Esophagus squamous epithelium (tissue), 4 donors: ENCODE measurements at regions not wholly inside any gene's neighbourhood (a gene's known extent, or its start where the extent isn't known, plus 50 kb on each side); places are given as distances from the start of the nearest gene placed in this dataset.

Source experiments
- POLR2A ChIP-seq, 4 donors: fragments of 450-650 bp; IDR thresholded peaks; one replicate each; pipeline ENCODE4 v1.6.1; 2017; ENCODE audit warnings: antibody characterized with exemption in 4 of 4, mild to moderate bottlenecking in 4 of 4, moderate library complexity in 3 of 4
- TF ChIP-seq, protein P1 (sequence below), 6 experiments: fragments of 450-650 bp in 4 of 6; fragments of 200-600 bp in 2 of 6; sonication (generic) in 2 of 6; IDR thresholded peaks; one replicate each; pipeline ENCODE4 v1.5.1; 2016 to 2019; ENCODE audit warnings: antibody characterized with exemption in 6 of 6, mild to moderate bottlenecking in 4 of 6, moderate library complexity in 4 of 6

DNA sequence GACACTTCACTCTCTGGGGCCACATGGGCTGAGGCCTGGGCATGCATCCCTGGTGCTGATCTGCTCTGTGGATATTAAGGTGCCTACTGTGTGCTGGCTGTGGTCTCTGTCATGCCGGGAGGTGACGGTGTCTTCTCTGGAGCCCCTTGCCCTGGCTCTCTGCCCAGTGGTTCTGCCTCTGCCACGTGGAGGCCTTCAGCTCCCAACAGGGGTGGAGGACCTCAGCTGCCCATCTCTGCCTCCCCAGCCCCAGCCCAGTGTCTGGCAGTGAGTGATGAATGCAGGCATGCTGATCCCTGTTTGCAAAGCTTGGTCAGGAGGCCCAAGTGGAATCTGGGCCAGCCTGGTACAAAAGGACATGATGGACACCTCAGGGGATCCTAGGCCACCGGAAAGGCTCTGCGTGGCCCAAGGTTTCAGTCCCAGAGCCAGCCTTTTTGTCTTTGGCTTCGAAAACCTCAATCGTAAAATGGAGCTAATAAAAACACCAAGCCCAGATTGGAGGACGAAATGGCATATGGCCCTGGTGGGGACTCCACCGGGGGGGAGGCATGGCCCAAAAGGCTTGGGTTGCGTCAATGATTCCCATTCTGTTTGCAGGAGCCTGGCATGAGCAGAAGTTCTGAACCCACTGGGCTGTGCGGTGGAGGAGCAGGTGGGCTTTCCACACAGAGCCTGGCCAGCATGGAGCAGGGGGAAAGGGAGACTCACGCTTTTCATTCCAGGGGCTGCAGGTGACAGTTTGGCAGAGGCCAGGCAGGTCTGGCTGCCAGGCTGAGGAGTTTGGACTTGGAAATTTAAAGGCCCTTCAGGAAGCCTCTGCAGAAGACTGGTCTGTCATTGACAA lies 54.7 kb upstream of the KLF13 start:
- TF ChIP-seq, protein P1, sequence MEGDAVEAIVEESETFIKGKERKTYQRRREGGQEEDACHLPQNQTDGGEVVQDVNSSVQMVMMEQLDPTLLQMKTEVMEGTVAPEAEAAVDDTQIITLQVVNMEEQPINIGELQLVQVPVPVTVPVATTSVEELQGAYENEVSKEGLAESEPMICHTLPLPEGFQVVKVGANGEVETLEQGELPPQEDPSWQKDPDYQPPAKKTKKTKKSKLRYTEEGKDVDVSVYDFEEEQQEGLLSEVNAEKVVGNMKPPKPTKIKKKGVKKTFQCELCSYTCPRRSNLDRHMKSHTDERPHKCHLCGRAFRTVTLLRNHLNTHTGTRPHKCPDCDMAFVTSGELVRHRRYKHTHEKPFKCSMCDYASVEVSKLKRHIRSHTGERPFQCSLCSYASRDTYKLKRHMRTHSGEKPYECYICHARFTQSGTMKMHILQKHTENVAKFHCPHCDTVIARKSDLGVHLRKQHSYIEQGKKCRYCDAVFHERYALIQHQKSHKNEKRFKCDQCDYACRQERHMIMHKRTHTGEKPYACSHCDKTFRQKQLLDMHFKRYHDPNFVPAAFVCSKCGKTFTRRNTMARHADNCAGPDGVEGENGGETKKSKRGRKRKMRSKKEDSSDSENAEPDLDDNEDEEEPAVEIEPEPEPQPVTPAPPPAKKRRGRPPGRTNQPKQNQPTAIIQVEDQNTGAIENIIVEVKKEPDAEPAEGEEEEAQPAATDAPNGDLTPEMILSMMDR (IDR thresholded peaks at IDR 0.05), result no peak
- TF ChIP-seq POLR2A (IDR thresholded peaks at IDR 0.05), result no peak
